H1 (cell line): ENCODE measurements at regions not wholly inside any gene's neighbourhood (a gene's known extent, or its start where the extent isn't known, plus 50 kb on each side); places are given as distances from the start of the nearest gene placed in this dataset.

Experiments
- CHD7 ChIP-seq: fragments of 300-600 bp; sonication (generic); IDR thresholded peaks from 2 replicates; pipeline ENCODE4 v1.7.1; 2012; ENCODE audit warnings: low read length, moderate library complexity, mild to moderate bottlenecking, inconsistent platforms; ENCODE audit not compliant: insufficient replicate concordance
- SAP30 ChIP-seq: fragments of 300-600 bp; sonication (generic); IDR thresholded peaks from 2 replicates; pipeline ENCODE4 v1.7.1; 2012; ENCODE audit warnings: low read length, moderate library complexity, mild to moderate bottlenecking, inconsistent platforms; ENCODE audit not compliant: insufficient read depth, insufficient replicate concordance

DNA sequence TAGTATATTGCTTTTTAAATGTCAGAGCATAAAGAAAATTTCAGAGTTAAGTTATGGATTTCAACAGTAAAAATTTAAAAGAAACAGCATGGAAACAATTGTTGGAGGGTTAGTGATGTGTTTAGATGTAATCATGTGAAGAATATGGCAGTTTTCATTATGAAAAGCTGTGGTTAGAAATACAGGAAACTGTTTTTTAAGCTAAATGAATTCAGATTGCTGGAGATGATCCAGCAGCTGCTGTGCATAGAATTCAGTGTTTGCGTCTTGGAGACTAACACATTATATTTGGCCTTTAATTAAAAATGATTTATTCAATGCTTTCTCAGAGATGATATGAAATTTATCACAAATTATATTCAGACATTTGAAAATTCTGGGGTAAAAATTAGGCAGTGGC is 273.6 kb upstream of the LRRC7 start (continued):
- TF ChIP-seq CHD7 (no peak), SAP30 (no peak)
